ENCODE measurements at regions not wholly inside any gene's neighbourhood (a gene's known extent, or its start where the extent isn't known, plus 50 kb on each side); places are given as distances from the start of the nearest gene placed in this dataset.

DNA sequence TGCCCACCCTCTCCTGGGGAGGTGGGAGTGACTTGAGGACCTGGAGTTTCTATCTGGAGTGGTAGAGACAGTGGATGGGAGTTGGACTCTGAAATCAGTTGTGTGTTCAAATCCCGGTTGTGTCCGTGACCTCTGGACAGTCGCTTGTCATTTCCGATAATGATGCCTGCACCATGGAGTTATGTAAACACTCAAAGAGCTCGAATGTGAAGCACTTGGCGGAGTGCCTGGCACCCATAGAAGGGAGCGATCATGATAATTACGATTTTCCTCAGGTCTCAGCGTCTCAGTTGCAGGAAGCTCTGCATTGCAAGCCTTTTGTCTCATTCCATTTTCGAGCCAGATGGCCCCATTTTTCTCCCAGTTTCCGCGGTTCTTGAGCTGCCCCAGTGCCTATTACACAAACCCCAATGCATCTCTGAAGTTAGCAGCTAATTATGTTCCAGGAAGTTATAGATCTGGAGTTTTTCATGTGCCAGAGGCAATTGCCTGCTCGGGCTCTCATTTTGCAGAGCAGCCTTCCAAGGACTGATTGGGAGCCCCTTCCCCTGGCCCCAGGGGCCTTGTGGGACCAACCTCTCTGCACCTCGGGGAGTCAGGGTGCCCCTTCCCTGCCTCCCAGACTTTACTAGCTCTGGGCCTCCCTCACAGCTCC, 175.5 kb upstream of the MVB12B start:
- no peak for DNase-seq (ENCODE audit: insufficient read length, low spot score)
- FAIRE-seq, result no peak

DNA sequence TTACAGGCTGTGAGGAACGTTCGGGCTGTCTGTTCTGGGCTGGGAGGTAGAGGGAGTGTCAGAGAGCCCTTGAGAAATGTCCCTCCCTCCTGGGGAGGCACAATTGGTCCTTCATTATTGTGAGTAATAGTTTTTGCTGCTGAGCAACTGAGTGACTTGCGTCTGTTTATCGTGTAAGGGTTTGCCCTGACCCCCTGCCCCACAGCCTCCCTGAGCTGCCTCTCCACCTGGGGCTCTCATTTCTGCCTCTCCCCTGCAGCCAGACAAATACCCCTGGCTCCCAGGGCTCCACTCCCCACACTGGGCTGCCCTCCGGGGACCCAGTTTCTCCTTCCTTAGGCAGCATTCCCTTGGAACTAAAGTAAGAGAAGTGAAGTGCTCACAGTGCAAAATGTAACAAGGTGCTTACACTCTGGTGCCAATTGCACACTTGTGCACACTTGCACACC, 174.9 kb upstream of the MVB12B start:
- no peak for FAIRE-seq
- DNase-seq (ENCODE audit: insufficient read length, low spot score), result no peak

DNA sequence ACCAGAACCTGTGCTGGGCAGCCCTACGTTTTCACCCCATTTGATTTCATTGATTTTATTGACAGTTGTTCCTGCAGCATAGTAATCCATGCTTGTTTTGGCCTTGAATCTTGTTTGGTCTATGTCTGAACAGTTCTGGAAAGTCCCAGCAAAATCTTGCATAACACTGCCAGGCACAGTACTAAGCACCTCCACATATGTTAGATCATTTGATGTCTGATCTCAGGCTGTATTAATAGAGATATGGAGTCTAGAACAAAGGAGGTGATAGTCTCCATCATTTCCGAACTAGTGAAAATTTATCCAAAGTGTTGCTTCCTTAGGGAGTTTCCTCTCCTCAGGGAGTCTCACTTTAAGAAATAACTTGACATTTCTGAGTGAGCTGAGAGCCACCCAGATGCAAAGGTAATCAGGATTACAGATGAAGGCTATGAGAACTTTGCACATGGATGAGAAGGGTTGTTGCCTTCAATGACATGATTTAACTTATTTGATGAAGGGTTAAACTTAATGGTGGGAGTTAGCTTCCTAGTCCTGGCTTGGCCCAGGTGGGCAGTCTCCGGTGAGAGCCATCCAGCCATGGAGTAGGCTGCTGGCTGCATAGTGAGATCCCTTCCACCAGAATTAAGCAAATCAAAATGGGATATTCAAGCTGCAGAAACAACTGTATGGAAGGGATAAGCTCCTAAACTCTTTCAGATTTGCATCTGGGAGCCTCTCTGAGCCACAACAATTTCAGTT, 173.8 kb upstream of the MVB12B start:
- FAIRE-seq, result no peak
- no peak for DNase-seq (ENCODE audit: insufficient read length, low spot score)

DNA sequence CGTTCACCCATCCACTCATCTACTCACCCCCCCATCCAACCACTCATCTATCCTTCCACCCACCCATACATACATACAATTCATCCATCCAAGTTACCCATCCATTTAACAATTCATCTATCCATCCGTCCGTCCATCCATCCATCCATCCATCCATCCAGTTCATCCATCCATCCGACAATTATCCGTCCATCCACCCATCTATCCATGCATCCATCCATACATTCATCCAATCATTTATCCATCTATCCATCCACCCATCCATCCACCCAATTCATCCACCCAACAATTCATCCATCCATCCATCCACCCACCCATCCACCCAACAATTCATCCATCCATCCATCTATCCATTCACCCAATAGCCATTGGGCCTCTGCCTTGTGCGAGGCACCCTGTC, 173.2 kb upstream of the MVB12B start:
- no peak for DNase-seq (ENCODE audit: insufficient read length, low spot score)
- no peak for FAIRE-seq

DNA sequence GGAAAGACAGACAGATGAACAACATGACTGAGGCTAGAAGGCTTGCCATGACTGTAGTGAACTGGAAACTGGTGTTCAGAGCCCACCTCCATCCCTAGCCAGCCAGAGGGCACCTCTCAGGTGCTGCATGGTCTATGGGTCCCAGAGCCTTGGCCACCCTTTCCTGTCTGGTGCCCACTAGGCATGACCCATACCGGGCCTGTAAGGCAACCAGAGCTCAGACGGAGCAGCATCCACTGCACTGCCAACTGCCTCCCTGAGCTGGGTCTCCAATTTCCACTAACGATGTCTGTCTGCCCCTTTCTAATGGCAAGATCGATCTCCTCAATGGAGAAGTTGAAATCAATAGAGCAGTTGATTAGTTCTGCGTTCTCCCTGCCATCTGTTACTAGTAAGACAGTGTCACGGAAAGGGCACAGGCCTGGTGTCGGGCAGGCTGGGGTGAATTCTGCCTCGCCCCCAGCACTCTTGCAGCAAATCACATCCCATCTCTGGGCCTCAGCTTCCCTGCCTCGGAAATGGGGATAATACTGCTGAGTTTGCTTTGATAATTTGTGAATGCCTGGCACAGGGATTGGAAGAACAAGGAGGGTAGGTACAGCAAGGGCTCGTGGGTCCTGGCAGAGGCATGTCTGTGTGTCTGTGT, 172.3 kb upstream of the MVB12B start:
- FAIRE-seq, result no peak
- DNase-seq (ENCODE audit: insufficient read length, low spot score), result no peak

DNA sequence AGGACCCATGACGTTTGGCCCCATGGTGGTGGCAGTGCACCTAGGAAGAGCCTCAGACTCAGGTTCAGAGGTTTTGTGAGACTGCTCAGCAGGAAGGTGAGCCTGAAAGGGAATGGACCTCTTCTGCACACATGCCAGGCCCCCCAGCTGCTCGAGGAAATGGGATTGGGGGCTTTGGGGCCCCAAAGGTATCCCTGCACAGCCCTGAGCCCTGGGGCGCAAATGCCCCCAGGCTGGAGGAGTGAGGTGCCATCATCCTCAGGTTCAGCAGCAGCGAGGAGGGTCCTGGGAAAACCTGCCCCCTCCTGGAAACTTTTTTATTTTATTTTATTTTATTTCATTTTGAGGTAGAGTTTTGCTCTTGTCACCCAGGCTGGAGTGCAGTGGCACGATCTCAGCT, 171.8 kb upstream of the MVB12B start:
- FAIRE-seq (no peak), DNase-seq (ENCODE audit: insufficient read length, low spot score) (no peak)

DNA sequence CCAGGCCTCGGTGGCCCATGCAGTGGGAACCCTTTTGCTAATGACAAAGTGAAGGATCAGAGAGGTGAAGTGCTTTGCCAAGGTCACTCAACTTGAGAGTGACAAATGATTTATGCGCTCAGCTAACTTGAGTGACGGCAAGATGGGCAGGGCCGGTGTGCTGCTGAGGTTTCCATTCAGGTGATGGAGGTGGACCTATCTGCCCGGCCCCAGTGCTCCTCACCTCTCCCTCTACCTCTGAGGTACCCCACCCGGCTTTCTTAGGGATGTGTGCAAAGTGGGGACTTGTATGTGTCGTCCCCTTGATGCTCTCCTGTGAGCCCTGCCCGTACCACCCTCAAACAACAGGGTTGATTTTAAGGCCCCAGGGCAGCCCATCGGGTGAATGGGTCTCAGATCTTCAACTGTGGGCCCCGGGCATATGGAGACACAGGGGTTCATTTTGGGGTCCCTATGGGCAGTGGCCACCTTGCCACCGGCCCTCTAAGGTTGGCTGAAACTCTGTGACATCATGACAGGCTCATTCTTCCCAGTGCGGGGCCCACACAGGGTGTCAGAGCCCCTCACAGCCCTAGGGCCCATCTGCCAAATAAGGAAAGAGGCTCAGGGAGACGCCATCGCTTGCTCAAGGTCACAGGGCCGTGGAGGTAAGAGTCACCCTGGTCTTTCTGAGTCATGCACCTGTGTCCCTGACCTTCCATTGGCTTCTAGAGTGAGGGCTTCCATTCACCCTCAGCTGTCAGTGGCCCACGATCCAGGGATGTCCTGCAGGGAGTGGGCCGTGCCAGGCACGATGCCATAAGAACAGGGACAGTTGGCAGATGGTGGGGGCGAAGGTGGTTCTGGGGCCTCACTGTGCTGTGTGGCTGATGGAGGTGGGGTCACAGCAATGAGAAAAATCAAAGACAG, 170.6 kb upstream of the MVB12B start:
- DNase-seq (ENCODE audit: insufficient read length, low spot score), result no peak
- FAIRE-seq, result no peak

DNA sequence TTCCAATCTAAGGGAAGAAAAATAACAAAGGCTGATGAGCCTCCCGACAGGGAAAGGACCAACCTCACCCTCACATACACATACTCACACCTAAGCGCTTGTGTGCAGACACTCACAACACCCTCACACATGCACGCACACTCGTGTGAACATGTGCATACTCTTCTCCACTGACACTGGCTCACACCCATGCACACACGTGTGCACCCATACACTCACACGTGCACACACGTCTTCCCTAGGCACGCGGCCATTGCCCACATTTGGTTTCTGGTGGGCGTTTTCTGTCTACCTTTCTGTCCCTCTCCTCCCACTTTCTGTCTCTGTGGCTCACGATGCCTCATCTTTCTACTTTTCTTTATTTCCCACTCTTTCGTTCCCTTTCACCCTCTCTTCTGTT, 169.7 kb upstream of the MVB12B start:
- FAIRE-seq (no peak), DNase-seq (ENCODE audit: insufficient read length, low spot score) (no peak)

DNA sequence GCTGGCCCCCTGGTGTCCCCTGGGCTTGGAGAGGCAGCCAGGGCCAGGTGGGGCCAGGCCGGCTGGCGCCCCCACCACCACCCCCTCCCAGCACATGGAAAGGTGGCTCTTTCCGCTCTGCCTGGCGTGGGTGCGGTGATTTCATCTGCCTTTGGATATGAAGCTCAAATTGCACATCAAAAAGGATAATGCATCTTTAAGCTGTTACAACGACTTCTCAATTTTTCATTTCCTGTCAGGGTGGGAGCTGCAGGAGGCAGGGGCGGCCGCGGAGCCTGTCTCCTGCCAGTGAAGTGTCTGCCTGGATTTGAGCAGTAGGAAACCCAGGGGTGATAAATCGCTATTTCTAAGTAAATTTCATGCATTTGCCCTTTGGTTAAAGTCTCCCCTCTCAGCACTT, 169.2 kb upstream of the MVB12B start:
- FAIRE-seq (no peak), DNase-seq (ENCODE audit: insufficient read length, low spot score) (no peak)

DNA sequence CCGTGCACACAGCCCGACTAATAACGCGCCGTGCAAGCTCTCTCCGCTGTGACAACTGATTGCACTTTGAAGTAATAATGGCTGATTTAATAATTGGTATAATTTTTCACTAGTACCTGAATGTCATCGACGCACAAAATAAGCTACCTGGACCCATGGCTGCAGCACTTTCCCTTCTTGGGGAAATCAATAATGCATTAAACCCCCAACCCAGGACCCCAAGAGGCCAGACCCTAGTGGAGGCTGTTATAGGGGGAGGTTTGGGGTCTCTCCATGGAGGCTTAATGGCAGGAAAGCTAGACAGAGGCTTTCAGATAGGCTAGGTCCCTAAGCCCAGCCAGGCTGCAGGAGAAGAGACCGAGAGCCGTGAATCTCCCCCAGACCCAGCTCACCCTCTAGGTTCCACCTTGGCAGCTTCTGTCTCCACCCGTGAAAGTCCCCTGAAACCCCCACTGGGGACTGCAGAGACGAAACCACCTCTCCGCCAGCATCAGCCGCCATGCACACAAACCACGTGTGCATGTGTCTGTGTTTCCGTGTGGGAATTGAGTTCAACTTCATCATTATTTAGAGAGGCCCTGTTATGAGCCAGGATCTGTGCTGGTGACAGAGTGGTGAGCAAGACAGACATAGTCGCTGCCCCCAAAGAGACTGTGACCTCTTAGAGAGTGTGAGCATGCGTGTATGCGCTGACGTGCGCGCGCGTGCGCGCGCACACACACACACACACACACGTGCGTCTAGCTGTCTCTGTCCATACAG, 168.6 kb upstream of the MVB12B start:
- DNase-seq (ENCODE audit: insufficient read length, low spot score), result no peak
- no peak for FAIRE-seq

DNA sequence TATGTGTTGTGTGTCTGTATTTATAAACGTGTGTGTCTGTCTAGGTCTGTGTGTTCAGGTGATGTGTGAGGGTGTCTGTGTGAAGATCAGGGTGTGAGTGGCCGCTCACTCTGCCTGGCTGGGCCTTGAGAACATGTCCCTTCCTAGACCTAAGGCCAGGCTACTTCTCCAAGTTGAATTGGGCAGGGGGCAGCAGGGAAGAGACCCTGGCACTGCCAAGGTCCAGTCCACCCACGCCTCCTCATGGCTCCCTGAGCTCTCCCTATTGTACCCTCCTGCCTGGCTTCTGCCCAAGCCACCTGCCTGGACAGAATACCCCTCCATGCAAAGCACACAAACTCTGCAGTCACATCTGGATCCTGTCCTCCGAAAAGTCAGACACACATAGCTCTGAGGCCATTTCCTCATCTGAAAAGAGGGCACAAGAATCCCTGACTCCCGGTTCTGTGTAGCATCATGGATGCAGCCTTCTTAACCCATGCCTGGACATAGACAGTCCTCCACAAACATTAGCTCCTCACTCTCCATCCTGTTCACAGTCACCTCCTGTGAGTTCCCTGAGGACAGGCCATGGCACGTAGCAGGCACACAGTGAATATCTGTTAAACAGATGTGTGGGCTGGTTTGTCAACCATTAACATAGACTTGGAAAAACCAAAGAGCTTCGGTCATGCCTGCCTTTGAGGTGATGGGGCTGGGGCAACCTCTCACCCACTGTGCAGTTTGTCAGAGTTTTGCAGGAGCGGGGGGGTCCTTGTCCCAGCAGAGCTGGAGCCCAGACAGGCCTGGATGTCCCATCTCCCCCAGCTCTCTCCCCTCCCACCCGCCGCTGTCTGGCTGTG, 167.8 kb upstream of the MVB12B start:
- FAIRE-seq, result no peak

DNA sequence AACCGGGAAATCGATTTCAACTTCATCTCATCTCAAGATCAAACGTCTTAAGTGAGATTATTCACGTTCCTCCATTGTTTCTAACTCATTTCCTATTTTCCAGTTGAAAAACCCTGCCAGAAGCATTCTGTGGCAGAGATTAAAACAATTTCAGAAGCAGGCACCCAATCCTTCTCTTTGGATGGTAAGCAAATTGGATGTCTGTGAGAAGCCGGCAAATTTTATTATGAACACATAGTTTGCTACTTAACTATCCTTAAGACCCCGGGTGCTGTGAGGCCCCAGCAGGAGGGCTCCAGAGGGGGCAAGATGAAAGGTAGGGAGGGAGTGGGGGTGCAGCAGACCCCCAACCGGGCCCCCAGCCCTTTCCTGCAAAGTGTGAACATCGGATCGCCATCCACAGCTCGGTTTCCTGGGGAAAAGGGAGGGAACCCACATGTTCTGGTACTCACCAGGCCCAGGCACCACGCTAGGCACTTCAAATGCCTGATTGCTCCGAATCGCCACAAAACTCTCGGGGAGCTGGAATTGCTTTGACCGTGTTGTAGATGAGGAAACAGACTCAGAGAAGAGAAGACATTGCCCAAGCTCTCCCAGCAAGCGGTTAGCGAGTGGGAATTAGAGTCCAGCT, 167.1 kb upstream of the MVB12B start:
- no peak for DNase-seq (ENCODE audit: insufficient read length, low spot score)

More for the DNA sequence above, 167.8 kb upstream of the MVB12B start:
- no peak for DNase-seq (ENCODE audit: insufficient read length, low spot score)

DNA sequence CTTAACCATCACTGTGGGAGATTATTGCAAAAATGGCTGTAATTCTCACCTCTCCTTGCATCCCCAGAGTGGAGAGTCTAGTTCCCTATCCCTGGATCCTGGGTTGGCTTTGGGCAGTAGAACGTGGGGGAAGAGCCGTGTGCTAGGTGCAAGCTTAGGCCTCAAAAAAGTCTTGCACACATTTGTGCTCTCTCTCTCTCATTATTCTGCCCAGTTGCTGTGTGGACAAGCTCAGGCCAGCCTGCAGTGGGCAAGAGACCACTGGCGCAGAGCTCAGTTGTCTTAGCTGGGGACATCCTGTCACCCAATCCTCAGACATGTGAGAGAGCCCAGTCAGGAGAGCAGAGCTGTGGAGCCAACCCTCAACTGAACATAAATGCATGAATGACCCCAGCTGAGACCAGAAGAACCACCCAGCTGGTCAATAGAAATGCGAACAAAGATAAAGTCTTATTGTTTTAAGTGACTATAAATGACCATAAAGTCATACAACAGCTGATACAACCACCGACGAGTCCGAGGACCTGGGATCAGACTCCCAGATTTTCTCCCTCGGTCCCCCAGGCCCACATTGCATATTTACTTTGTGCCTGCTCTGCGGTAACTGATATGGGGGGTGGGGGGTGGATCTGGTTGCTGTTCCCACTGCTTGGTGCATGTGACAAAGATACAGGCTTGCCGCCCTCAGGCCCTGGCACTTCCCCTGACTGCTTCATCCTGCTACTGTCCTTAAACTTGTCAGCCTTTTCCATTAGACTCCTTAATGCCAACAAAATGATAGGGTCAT, 166.4 kb upstream of the MVB12B start:
- FAIRE-seq (no peak), DNase-seq (ENCODE audit: insufficient read length, low spot score) (no peak)

More for the DNA sequence above, 167.1 kb upstream of the MVB12B start:
- no peak for FAIRE-seq

DNA sequence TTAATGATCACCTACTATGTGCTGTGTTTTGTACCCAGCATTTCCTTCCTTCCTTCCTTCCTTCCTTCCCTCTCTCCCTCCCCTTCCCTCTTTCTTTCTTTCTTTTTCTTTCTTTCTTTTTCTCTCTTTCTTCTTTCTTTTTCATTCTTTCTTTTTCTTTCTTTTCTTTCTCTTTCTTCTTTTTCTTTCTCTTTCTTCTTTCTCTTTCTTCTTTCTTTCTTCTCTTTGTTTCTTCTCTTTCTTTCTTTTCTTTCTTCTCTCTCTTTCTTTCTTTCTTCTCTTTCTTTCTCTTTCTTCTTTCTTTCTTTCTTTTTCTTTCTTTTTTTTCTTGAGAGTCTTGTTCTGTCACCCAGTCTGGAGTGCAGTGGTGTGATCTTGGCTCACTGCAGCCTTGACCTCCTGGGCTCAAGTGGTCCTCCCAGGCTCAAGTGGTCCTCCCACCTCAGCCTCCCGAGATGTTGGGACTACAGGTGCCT, 165.7 kb upstream of the MVB12B start:
- FAIRE-seq (no peak), DNase-seq (ENCODE audit: insufficient read length, low spot score) (no peak)

DNA sequence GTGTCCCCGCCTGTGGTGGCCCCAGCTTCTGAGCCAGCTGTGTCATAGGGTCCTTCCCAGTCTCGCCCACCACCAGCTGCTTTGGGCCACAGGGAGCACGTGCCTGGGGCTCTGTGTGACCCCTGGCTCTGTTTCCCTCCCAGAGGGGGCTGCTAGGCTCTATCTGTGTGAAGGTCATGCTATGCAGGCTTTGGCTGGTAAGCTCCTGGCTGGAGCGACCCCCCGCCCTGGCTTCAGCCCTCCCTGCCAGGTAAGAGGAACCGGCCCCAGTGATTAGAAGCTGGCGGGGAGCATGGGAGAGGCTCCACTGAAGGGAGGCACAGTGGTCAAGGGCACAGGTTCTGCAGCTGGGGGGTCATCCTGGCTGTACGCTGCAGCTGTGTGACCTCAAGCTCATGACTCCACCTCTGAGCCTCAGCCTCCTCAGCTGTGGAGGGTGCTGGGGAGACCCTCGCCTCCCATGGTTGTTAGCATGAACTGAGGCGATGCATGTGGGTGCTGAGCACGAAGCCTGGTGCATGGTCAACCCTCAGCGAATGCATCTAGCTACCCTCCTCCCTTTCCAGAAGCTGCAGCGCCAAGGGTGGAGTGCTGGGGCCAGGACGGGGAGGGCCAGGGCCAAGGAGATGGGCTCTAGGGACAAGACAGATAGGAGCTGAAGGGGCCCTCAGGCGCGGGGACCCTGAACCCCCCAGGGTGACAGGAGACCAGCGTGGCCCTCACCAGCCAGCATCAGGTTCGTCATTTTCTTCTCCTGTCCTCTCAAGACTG, 163.8 kb upstream of the MVB12B start:
- DNase-seq (ENCODE audit: insufficient read length, low spot score) (no peak), FAIRE-seq (no peak)

DNA sequence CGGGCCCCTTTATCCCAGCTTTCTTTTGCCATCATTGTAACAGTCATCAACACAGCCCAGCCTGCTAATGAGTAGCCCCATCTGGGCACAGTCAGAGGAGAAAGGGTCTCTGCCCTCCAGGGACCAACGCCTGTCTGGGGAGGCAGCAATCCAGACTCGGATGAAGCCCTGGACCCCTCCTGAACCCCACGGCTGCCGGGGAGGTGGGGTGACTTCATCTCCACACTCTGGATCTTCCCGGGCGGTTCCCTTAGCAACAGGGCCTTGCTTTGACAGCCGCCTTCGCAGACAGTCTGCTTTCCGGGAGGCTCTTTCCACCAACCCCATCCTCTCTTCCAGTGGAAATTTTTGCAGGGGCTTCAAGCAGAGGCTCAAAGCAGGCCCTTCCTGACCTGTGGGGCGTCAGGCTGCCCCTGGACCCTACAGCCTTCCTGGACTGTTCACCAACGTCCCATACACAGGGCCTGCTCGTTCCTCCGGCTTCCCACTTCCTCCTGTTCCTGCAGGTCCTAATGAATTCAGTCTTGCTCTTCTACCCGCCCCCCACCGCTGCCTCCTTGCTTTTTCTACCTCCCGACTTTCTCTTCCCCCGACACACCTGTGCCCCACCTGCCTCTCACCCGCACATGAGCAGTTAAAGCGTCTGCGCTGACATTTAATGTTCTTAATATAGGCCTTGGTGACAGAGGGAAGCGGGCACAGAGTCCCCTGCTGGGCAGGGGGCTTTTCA, 161.7 kb upstream of the MVB12B start:
- no peak for FAIRE-seq

DNA sequence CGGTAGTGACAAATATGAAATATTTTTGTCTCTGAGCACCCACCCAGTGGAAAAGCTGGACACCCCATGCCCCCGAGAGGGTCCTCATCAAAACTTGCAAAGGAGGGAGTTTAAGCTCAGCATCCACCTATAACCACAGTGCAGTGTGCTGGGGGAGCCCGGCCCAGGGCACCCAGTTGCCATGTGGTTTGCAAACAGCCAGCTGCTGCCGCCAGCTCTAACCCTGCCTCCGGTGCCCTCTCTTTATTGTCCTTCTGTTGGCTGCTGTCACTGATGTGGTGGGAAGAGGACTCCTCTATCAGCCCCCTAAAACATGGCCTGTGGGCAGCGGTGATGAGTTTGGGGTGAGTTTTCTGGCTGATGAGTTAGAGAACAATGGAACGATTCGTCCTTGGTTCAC, 160.9 kb upstream of the MVB12B start:
- no peak for FAIRE-seq
- no peak for DNase-seq (ENCODE audit: insufficient read length, low spot score)

More for the DNA sequence above, 161.7 kb upstream of the MVB12B start:
- no peak for DNase-seq (ENCODE audit: insufficient read length, low spot score)

Measured in GM19239 (cell line).